H9 (cell line): ENCODE measurements at regions not wholly inside any gene's neighbourhood (a gene's known extent, or its start where the extent isn't known, plus 50 kb on each side); places are given as distances from the start of the nearest gene placed in this dataset.
A peak's percentile ranks its signal among the peaks of the same experiment; 100 is the strongest.

Experiments
- DNase-seq: peaks from one replicate; pipeline ENCODE4 v3.0.0-alpha.2; 2017
- H2AFZ ChIP-seq: one replicate; pipeline ENCODE4 v1.6.1; 2013; ENCODE audit warnings: mild to moderate bottlenecking, low read length, control low read depth, moderate library complexity
- H2AK5ac ChIP-seq: 2 replicates; pipeline ENCODE4 v1.6.1; 2013; ENCODE audit warnings: low read length, control low read depth, mixed read lengths; ENCODE audit not compliant: insufficient read length
- H2BK120ac ChIP-seq: one replicate; pipeline ENCODE4 v1.6.1; 2013; ENCODE audit warnings: low read depth, mild to moderate bottlenecking, low read length, control low read depth, inconsistent platforms; ENCODE audit not compliant: poor library complexity, severe bottlenecking
- H2BK12ac ChIP-seq: 2 replicates; pipeline ENCODE4 v1.6.1; 2013; ENCODE audit warnings: low read length, control low read depth, mixed read lengths, low read depth; ENCODE audit not compliant: insufficient read length
- H2BK15ac ChIP-seq: 2 replicates; pipeline ENCODE4 v1.6.1; 2013; ENCODE audit warnings: low read depth, low read length, control low read depth
- H2BK20ac ChIP-seq: one replicate; pipeline ENCODE4 v1.6.1; 2013; ENCODE audit warnings: low read depth, mild to moderate bottlenecking, low read length, control low read depth, inconsistent platforms; ENCODE audit not compliant: poor library complexity, severe bottlenecking
- H2BK5ac ChIP-seq: 2 replicates; pipeline ENCODE4 v1.6.1; 2013; ENCODE audit warnings: low read length, control low read depth, mixed read lengths; ENCODE audit not compliant: insufficient read length
- H3K14ac ChIP-seq: 2 replicates; pipeline ENCODE4 v1.6.1; 2013; ENCODE audit warnings: low read length, control low read depth; ENCODE audit not compliant: insufficient read depth
- H3K18ac ChIP-seq: 2 replicates; pipeline ENCODE4 v1.6.1; 2013; ENCODE audit warnings: low read depth, mild to moderate bottlenecking, mixed read lengths, low read length, control low read depth; ENCODE audit not compliant: insufficient read length
- H3K23ac ChIP-seq: 2 replicates; pipeline ENCODE4 v1.6.1; 2013; ENCODE audit warnings: low read length, control low read depth, mixed read lengths, low read depth; ENCODE audit not compliant: insufficient read length
- H3K23me2 ChIP-seq: 2 replicates; pipeline ENCODE4 v1.6.1; 2013; ENCODE audit warnings: low read depth, mild to moderate bottlenecking, mixed read lengths, low read length, control low read depth; ENCODE audit not compliant: insufficient read length, poor library complexity, severe bottlenecking
- H3K27ac ChIP-seq: 2 replicates; pipeline ENCODE4 v1.5.1; 2013; ENCODE audit warnings: low read length, control low read depth, mixed read lengths, low read depth; ENCODE audit not compliant: insufficient read length
- H3K27me3 ChIP-seq: 2 replicates; pipeline ENCODE4 v1.6.1; 2013; ENCODE audit warnings: low read length, control low read depth, inconsistent platforms; ENCODE audit not compliant: insufficient read depth
- H3K4ac ChIP-seq: 2 replicates; pipeline ENCODE4 v1.6.1; 2013; ENCODE audit warnings: low read depth, mild to moderate bottlenecking, control low read depth, inconsistent platforms, low read length, moderate library complexity
- H3K4me1 ChIP-seq: 2 replicates; pipeline ENCODE4 v1.6.1; 2013; ENCODE audit warnings: low read length, control low read depth, inconsistent platforms; ENCODE audit not compliant: insufficient read depth
- H3K4me2 ChIP-seq: 2 replicates; pipeline ENCODE4 v1.6.1; 2013; ENCODE audit warnings: low read length, control low read depth, mixed read lengths; ENCODE audit not compliant: insufficient read length, insufficient read depth
- H3K56ac ChIP-seq: 2 replicates; pipeline ENCODE4 v1.6.1; 2013; ENCODE audit warnings: low read depth, mild to moderate bottlenecking, mixed read lengths, low read length, control low read depth; ENCODE audit not compliant: insufficient read length
- H3K79me1 ChIP-seq: 2 replicates; pipeline ENCODE4 v1.6.1; 2013; ENCODE audit warnings: low read depth, mild to moderate bottlenecking, moderate library complexity, low read length, control low read depth, inconsistent platforms; ENCODE audit not compliant: insufficient read depth, poor library complexity, severe bottlenecking
- H3K79me2 ChIP-seq: 2 replicates; pipeline ENCODE4 v1.6.1; 2013; ENCODE audit warnings: low read length, control low read depth, inconsistent platforms; ENCODE audit not compliant: insufficient read depth
- H3K9ac ChIP-seq: 2 replicates; pipeline ENCODE4 v1.6.1; 2013; ENCODE audit warnings: low read length, control low read depth, mixed read lengths; ENCODE audit not compliant: insufficient read length; ENCODE audit errors: extremely low read depth
- H3K9me3 ChIP-seq: one replicate; pipeline ENCODE4 v1.6.1; 2013; ENCODE audit warnings: low read depth, low read length, inconsistent platforms; ENCODE audit not compliant: control insufficient read depth
- H3T11ph ChIP-seq: one replicate; pipeline ENCODE4 v1.6.1; 2013; ENCODE audit warnings: mild to moderate bottlenecking, low read length, control low read depth, inconsistent platforms
- H4K20me1 ChIP-seq: one replicate; pipeline ENCODE4 v1.6.1; 2013; ENCODE audit not compliant: control insufficient read depth, insufficient read length, insufficient read depth
- H4K5ac ChIP-seq: 2 replicates; pipeline ENCODE4 v1.6.1; 2013; ENCODE audit warnings: low read depth, mild to moderate bottlenecking, mixed read lengths, low read length, control low read depth; ENCODE audit not compliant: insufficient read length
- H4K8ac ChIP-seq: replicated peaks from 2 replicates; pipeline ENCODE4 v1.6.1; 2013; ENCODE audit warnings: low read length, control low read depth, mixed read lengths, low read depth; ENCODE audit not compliant: insufficient read length
- H4K91ac ChIP-seq: 2 replicates; pipeline ENCODE4 v1.6.1; 2013; ENCODE audit warnings: low read depth, mild to moderate bottlenecking, moderate library complexity, mixed read lengths, low read length, control low read depth; ENCODE audit not compliant: insufficient read length
- H3K27ac Mint-ChIP-seq, 3 experiments: 2 replicates in 2 of 3; 3 replicates in 1 of 3; pipeline ENCODE4 v1.8.0; 2020 to 2021; ENCODE audit warnings: mixed read lengths in 3 of 3, mild to moderate bottlenecking in 1 of 3, moderate library complexity in 1 of 3
- H3K27me3 Mint-ChIP-seq: 2 replicates; pipeline ENCODE4 v1.8.0; 2021; ENCODE audit warnings: low read depth, mild to moderate bottlenecking, moderate library complexity, mixed read lengths
- H3K36me3 Mint-ChIP-seq, 3 experiments: 2 replicates in 2 of 3; 3 replicates in 1 of 3; pipeline ENCODE4 v1.8.0; 2020 to 2021; ENCODE audit warnings: low read depth in 3 of 3, mixed read lengths in 3 of 3; ENCODE audit not compliant: insufficient read depth in 1 of 3
- H3K4me1 Mint-ChIP-seq, 2 experiments: 2 replicates each; pipeline ENCODE4 v1.8.0; 2020; ENCODE audit warnings: mixed read lengths in 2 of 2
- H3K4me3 Mint-ChIP-seq, 2 experiments: 2 replicates in 1 of 2; 3 replicates in 1 of 2; pipeline ENCODE4 v1.8.0; 2020 to 2021; ENCODE audit warnings: mild to moderate bottlenecking in 2 of 2, mixed read lengths in 2 of 2, moderate library complexity in 1 of 2
- H3K9me3 Mint-ChIP-seq, 2 experiments: 2 replicates in 1 of 2; 3 replicates in 1 of 2; pipeline ENCODE4 v1.8.0; 2020; ENCODE audit warnings: mild to moderate bottlenecking in 2 of 2, mixed read lengths in 2 of 2, moderate library complexity in 1 of 2
- CTCF ChIP-seq: fragments of 200-600 bp; sonication (generic); conservative IDR thresholded peaks from 3 replicates; pipeline ENCODE4 v1.8.0; 2021; ENCODE audit warnings: antibody characterized with exemption, mild to moderate bottlenecking
- WGBS: extraction: QIAGEN DNeasy Blood & Tissue Kit; methylation state at CpG from one replicate; pipeline ENCODE4 v1.1.7; 2013; ENCODE audit warnings: missing lambda C conversion rate, low lambda C conversion rate, mixed read lengths; ENCODE audit not compliant: insufficient read length; ENCODE audit errors: extremely low coverage; 5-methylcytosine and 5-hydroxymethylcytosine counted together

- Histone ChIP-seq H3K79me2 (no peaks in the 10 kb centered on the region; the same call in 1 of the 2 replicates), H2BK12ac (no peak overlapping the region), H3K79me1 (no peaks in the 10 kb centered on the region), H3K27ac (no peak overlapping the region), H2BK5ac (no peak overlapping the region), H2BK15ac (no peak overlapping the region), H3K56ac (no peak overlapping the region), H3T11ph (no peak overlapping the region), H3K23me2 (peaks cover 34% of the 10 kb centered on the region), H3K14ac (peak overlapping the region; percentile 6), H3K18ac (no peak overlapping the region), H3K4ac (no peak overlapping the region), H4K20me1 (no peaks in the 10 kb centered on the region), H3K4me1 (peaks cover 6% of the 10 kb centered on the region), H4K8ac (no peak overlapping the region), H2AFZ (no peak overlapping the region), H2AK5ac (no peak overlapping the region), H4K91ac (no peak overlapping the region), H3K4me2 (peak overlapping the region; percentile 80), H4K5ac (no peak overlapping the region), H2BK20ac (no peak overlapping the region), H3K9me3 (no peaks in the 10 kb centered on the region), H3K9ac (no peak overlapping the region), H2BK120ac (no peak overlapping the region), H3K27me3 (peaks cover 5% of the 10 kb centered on the region; the same call in 1 of the 2 replicates), H3K23ac (no peak overlapping the region)
- WGBS, result no CpG with 5 or more reads among the region's 17 CpGs
- peaks cover 79% of the 10 kb centered on the region for H3K27me3 Mint-ChIP-seq
- TF ChIP-seq CTCF, result no peak
- peaks cover 28 to 35% of the 10 kb centered on the region in 2 experiments for H3K4me1 Mint-ChIP-seq
- H3K4me3 Mint-ChIP-seq, result peak overlapping the region; percentile 78 to 93
- peaks cover 0 to 4% of the 10 kb centered on the region in 2 experiments; a peak in 1 of 5 replicates for H3K9me3 Mint-ChIP-seq
- peak overlapping the region in 1 of 3 experiments; percentile 90; a peak in 1 of 7 replicates for H3K27ac Mint-ChIP-seq
- peaks cover 0 to 3% (median 0%) of the 10 kb centered on the region in 3 experiments; a peak in 4 of 7 replicates for H3K36me3 Mint-ChIP-seq
- DNase-seq, result no peak
Measured at GRCh38 chr1:201647722-201648065, 108.8 kb downstream of the NAV1 start.
